MM.1S (cell line): ENCODE measurements at regions not wholly inside any gene's neighbourhood (a gene's known extent, or its start where the extent isn't known, plus 50 kb on each side); places are given as distances from the start of the nearest gene placed in this dataset.

Experiments
- DNase-seq: peaks from one replicate; pipeline ENCODE4 v3.0.0-alpha.2; 2015
- H2AFZ ChIP-seq: fragments of 300-600 bp; sonication (generic); 2 replicates; pipeline ENCODE4 v1.6.0; 2016; ENCODE audit warnings: antibody characterized with exemption, low read length
- H3F3A ChIP-seq: fragments of 300-600 bp; sonication (generic); 2 replicates; pipeline ENCODE4 v1.6.1; 2016; ENCODE audit warnings: mild to moderate bottlenecking, antibody characterized with exemption, low read length, moderate library complexity, mixed read lengths; ENCODE audit not compliant: insufficient read depth
- H3K27ac ChIP-seq: fragments of 300-600 bp; sonication (generic); 2 replicates; pipeline ENCODE4 v1.5.1; 2016; ENCODE audit warnings: mild to moderate bottlenecking, low read length
- H3K27me3 ChIP-seq: fragments of 300-600 bp; sonication (generic); replicated peaks from 2 replicates; pipeline ENCODE4 v1.6.0; 2016; ENCODE audit warnings: low read length; ENCODE audit not compliant: insufficient read depth
- H3K36me3 ChIP-seq: fragments of 300-600 bp; sonication (generic); replicated peaks from 2 replicates; pipeline ENCODE4 v1.6.1; 2016; ENCODE audit warnings: mild to moderate bottlenecking, low read length, mixed read lengths; ENCODE audit not compliant: insufficient read depth
- H3K4me1 ChIP-seq: fragments of 300-600 bp; sonication (generic); 2 replicates; pipeline ENCODE4 v1.6.1; 2016; ENCODE audit warnings: low read length, mixed read lengths
- H3K4me2 ChIP-seq: fragments of 300-600 bp; sonication (generic); 2 replicates; pipeline ENCODE4 v1.6.0; 2016; ENCODE audit warnings: low read depth, low read length
- H3K4me3 ChIP-seq: fragments of 300-600 bp; sonication (generic); 2 replicates; pipeline ENCODE4 v1.5.1; 2016; ENCODE audit warnings: low read length, mixed read lengths
- H3K79me2 ChIP-seq: fragments of 300-600 bp; sonication (generic); 2 replicates; pipeline ENCODE4 v1.6.1; 2016; ENCODE audit warnings: mixed run types, low read length, mixed read lengths
- H3K9ac ChIP-seq: fragments of 300-600 bp; sonication (generic); 2 replicates; pipeline ENCODE4 v1.6.1; 2016; ENCODE audit warnings: low read length, mixed read lengths
- H3K9me2 ChIP-seq: fragments of 300-600 bp; sonication (generic); replicated peaks from 2 replicates; pipeline ENCODE4 v1.6.1; 2016; ENCODE audit warnings: mild to moderate bottlenecking, low read length, mixed read lengths; ENCODE audit not compliant: insufficient read depth
- H3K9me3 ChIP-seq: fragments of 300-600 bp; sonication (generic); replicated peaks from 2 replicates; pipeline ENCODE4 v1.6.1; 2016; ENCODE audit warnings: mild to moderate bottlenecking, low read length, mixed read lengths; ENCODE audit not compliant: insufficient read depth
- H4K20me1 ChIP-seq: fragments of 300-600 bp; sonication (generic); 2 replicates; pipeline ENCODE4 v1.6.1; 2016; ENCODE audit warnings: mild to moderate bottlenecking, low read length, moderate library complexity, mixed read lengths; ENCODE audit not compliant: insufficient read depth
- CTCF ChIP-seq: fragments of 300-600 bp; sonication (generic); IDR thresholded peaks from 2 replicates; pipeline ENCODE4 v1.5.1; 2016; ENCODE audit warnings: antibody characterized with exemption, low read length, mixed read lengths
- EZH2 ChIP-seq: fragments of 300-600 bp; sonication (generic); optimal IDR thresholded peaks from 2 replicates; pipeline ENCODE3; 2017; ENCODE audit warnings: low read depth, mild to moderate bottlenecking, antibody characterized with exemption, low read length, mixed read lengths
- EZH2phosphoT487 ChIP-seq: fragments of 300-600 bp; sonication (generic); IDR thresholded peaks from 2 replicates; pipeline ENCODE4 v1.6.1; 2018; ENCODE audit warnings: antibody characterized with exemption, low read length

- Histone ChIP-seq H3K4me1 (no peaks in the 10 kb centered on the region), H3K27me3 (no peaks in the 10 kb centered on the region), H2AFZ (no peak overlapping the region), H3K79me2 (no peaks in the 10 kb centered on the region), H3K9me3 (no peaks in the 10 kb centered on the region), H3K9me2 (no peaks in the 10 kb centered on the region), H3F3A (no peaks in the 10 kb centered on the region), H3K36me3 (no peaks in the 10 kb centered on the region), H4K20me1 (no peaks in the 10 kb centered on the region), H3K4me2 (no peak overlapping the region), H3K4me3 (no peak overlapping the region), H3K27ac (no peak overlapping the region), H3K9ac (no peak overlapping the region)
- TF ChIP-seq EZH2 = no peak
- no peak for TF ChIP-seq CTCF
- TF ChIP-seq EZH2phosphoT487 = no peak
- no peak for DNase-seq
These were observed 214.9 kb downstream of the BARHL2 start for GRCh38 chr1:90502194-90502593.

- no peaks in the 10 kb centered on the region for H3K9me2 ChIP-seq
- H3K4me1 ChIP-seq = no peaks in the 10 kb centered on the region
- no peak overlapping the region for H3K27ac ChIP-seq
- no peaks in the 10 kb centered on the region for H4K20me1 ChIP-seq
- H3K79me2 ChIP-seq = no peaks in the 10 kb centered on the region
- H3K4me3 ChIP-seq = no peak overlapping the region
- H3K27me3 ChIP-seq = no peaks in the 10 kb centered on the region
- H2AFZ ChIP-seq = no peak overlapping the region
- no peaks in the 10 kb centered on the region for H3K36me3 ChIP-seq
- no peak for DNase-seq
- no peak overlapping the region for H3K9ac ChIP-seq
- no peaks in the 10 kb centered on the region for H3K9me3 ChIP-seq
- H3F3A ChIP-seq = no peaks in the 10 kb centered on the region
- H3K4me2 ChIP-seq = no peak overlapping the region
- TF ChIP-seq CTCF = no peak
These were observed 215.8 kb downstream of the BARHL2 start for GRCh38 chr1:90501281-90501680.

- TF ChIP-seq CTCF = no peak
- TF ChIP-seq EZH2phosphoT487 = no peak
- TF ChIP-seq EZH2 = no peak
- DNase-seq = no peak
- Histone ChIP-seq H3K4me2 (no peak overlapping the region), H3K4me1 (no peaks in the 10 kb centered on the region), H2AFZ (no peak overlapping the region), H3K9ac (no peak overlapping the region), H3K9me2 (no peaks in the 10 kb centered on the region), H3K27ac (no peak overlapping the region), H3K27me3 (no peaks in the 10 kb centered on the region), H3K4me3 (no peak overlapping the region), H3K9me3 (no peaks in the 10 kb centered on the region), H3F3A (no peaks in the 10 kb centered on the region), H4K20me1 (no peaks in the 10 kb centered on the region), H3K36me3 (no peaks in the 10 kb centered on the region), H3K79me2 (no peaks in the 10 kb centered on the region)
These were observed 222.3 kb downstream of the BARHL2 start for GRCh38 chr1:90494748-90495282.
